ENCODE measurements at regions not wholly inside any gene's neighbourhood (a gene's known extent, or its start where the extent isn't known, plus 50 kb on each side); places are given as distances from the start of the nearest gene placed in this dataset.

- TF ChIP-seq, protein P1, sequence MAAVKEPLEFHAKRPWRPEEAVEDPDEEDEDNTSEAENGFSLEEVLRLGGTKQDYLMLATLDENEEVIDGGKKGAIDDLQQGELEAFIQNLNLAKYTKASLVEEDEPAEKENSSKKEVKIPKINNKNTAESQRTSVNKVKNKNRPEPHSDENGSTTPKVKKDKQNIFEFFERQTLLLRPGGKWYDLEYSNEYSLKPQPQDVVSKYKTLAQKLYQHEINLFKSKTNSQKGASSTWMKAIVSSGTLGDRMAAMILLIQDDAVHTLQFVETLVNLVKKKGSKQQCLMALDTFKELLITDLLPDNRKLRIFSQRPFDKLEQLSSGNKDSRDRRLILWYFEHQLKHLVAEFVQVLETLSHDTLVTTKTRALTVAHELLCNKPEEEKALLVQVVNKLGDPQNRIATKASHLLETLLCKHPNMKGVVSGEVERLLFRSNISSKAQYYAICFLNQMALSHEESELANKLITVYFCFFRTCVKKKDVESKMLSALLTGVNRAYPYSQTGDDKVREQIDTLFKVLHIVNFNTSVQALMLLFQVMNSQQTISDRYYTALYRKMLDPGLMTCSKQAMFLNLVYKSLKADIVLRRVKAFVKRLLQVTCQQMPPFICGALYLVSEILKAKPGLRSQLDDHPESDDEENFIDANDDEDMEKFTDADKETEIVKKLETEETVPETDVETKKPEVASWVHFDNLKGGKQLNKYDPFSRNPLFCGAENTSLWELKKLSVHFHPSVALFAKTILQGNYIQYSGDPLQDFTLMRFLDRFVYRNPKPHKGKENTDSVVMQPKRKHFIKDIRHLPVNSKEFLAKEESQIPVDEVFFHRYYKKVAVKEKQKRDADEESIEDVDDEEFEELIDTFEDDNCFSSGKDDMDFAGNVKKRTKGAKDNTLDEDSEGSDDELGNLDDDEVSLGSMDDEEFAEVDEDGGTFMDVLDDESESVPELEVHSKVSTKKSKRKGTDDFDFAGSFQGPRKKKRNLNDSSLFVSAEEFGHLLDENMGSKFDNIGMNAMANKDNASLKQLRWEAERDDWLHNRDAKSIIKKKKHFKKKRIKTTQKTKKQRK (IDR thresholded peaks at IDR 0.05; ENCODE audit: borderline replicate concordance, low read depth, low read length): no peak
- no peak for TF ChIP-seq NFE2L1 (tag; IDR thresholded peaks at IDR 0.05; ENCODE audit: borderline replicate concordance, low read depth)
- TF ChIP-seq RB1 (IDR thresholded peaks at IDR 0.05; ENCODE audit: low read depth): no peak
- no peak for TF ChIP-seq CBX3 (IDR thresholded peaks at IDR 0.05; ENCODE audit: borderline replicate concordance in 1 of 2, low read length in 2 of 2)
- TF ChIP-seq, protein P2, sequence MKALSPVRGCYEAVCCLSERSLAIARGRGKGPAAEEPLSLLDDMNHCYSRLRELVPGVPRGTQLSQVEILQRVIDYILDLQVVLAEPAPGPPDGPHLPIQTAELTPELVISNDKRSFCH (CRISPR knock-in tag; IDR thresholded peaks at IDR 0.05): no peak
- TF ChIP-seq, protein P2 (tag; IDR thresholded peaks at IDR 0.05): no peak
- TF ChIP-seq ZNF143 (CRISPR knock-in tag; IDR thresholded peaks at IDR 0.05): no peak
Observed at GRCh38 chr11:71365626-71366025, 82.6 kb downstream of the DHCR7 start (continued).

DNA sequence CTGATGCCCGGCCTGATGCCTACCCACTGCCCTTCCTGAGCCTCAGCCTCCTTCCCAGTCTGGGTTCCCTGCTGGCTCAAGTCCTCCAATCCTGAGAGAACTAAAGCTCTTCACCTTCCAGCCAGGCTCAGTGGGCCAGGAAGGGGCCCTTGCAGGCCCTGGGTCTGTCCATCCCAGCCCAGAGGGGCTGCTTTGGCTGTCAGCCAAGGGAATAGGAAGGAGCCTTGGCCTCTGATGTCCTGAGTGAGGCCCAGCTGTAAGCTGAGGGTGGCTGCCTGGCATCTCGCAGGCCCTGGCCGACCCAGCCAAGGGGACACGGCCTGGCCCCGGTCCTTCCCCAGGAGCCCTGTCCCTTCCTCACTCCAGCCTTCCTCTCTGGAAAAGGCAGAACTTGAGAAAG lies 83.4 kb downstream of the DHCR7 start:
- Histone ChIP-seq H3K9me3 (replicated peaks; ENCODE audit: control insufficient read depth, insufficient read depth, low read depth, low read length) (no peaks in the 10 kb centered on the region), H3K9ac (ENCODE audit: insufficient read depth in 1 of 2, low read depth in 2 of 2, low read length in 2 of 2) (no peak overlapping the region), H3K4me2 (ENCODE audit: insufficient read depth, low read length) (no peak overlapping the region), H4K20me1 (replicated peaks; ENCODE audit: control insufficient read depth, insufficient read depth, low read length) (0 out of 2 replicates have a peak, but pooled peaks cover 3% of the 10 kb centered on the region), H3K4me3 (no peak overlapping the region), H3K27me3 (ENCODE audit: control insufficient read depth in 2 of 2, insufficient read depth in 2 of 2, low read length in 2 of 2) (peaks cover 4 to 23% of the 10 kb centered on the region in 2 experiments; a peak in 3 of 5 replicates), H3K9me1 (ENCODE audit: control insufficient read depth, insufficient read depth, low read length) (no peaks in the 10 kb centered on the region), H3K79me2 (ENCODE audit: control insufficient read depth, insufficient read depth, low read length) (no peaks in the 10 kb centered on the region), H3K36me3 (ENCODE audit: control insufficient read depth, insufficient read depth, low read length) (no peaks in the 10 kb centered on the region), H3K27ac (ENCODE audit: extremely low read depth, low read depth, low read length) (no peak overlapping the region), H3K4me1 (replicated peaks in 1 of 2; ENCODE audit: control insufficient read depth in 2 of 2, insufficient read depth in 2 of 2, low read length in 2 of 2) (no peaks in the 10 kb centered on the region), H2AFZ (ENCODE audit: low read depth, low read length) (no peak overlapping the region)
- in situ Hi-C loops (cut with MboI): no loop called here
- CTCF ChIA-PET (ENCODE audit: low intra/inter-chr PET ratio): interaction anchor here (0.6 kb wide), 1 partner anchor 1866 kb away, joined by 3 read pairs; no protein-coding TSS in a partner anchor
- no peak for ATAC-seq
- TF ChIP-seq TAL1 (IDR thresholded peaks at IDR 0.05): no peak
- POLR2A ChIA-PET: interaction anchor here (0.6 to 1.3 kb wide), 2 partner anchors 13 to 14 kb away, joined by 3 read pairs; no protein-coding TSS in a partner anchor
- BruUV-seq (replicated peaks): no TSS peak
- 3% methylated on average over 5 of the region's 5 CpGs for WGBS (ENCODE audit: insufficient coverage, low coverage, missing lambda C conversion rate)
- DNase-seq (ENCODE audit: extremely low read depth in 1 of 4, low spot score in 3 of 4): no peak
- FAIRE-seq: no peak
- intact Hi-C loops (cut with micrococcal nuclease): no loop called here
